HL-60 (cell line): ENCODE measurements at regions not wholly inside any gene's neighbourhood (a gene's known extent, or its start where the extent isn't known, plus 50 kb on each side); places are given as distances from the start of the nearest gene placed in this dataset.

Source experiments
- GABPA ChIP-seq: IDR thresholded peaks from 2 replicates; pipeline ENCODE4 v1.6.1; 2012; ENCODE audit warnings: low read depth
- POLR2AphosphoS5 ChIP-seq: IDR thresholded peaks from 2 replicates; pipeline ENCODE4 v1.6.1; 2012; ENCODE audit warnings: low read depth
- TF ChIP-seq, protein P1 (sequence below): IDR thresholded peaks from one replicate; pipeline ENCODE4 v1.5.1; 2011; ENCODE audit warnings: low read length, control low read depth, inconsistent platforms; ENCODE audit not compliant: insufficient read depth

DNA sequence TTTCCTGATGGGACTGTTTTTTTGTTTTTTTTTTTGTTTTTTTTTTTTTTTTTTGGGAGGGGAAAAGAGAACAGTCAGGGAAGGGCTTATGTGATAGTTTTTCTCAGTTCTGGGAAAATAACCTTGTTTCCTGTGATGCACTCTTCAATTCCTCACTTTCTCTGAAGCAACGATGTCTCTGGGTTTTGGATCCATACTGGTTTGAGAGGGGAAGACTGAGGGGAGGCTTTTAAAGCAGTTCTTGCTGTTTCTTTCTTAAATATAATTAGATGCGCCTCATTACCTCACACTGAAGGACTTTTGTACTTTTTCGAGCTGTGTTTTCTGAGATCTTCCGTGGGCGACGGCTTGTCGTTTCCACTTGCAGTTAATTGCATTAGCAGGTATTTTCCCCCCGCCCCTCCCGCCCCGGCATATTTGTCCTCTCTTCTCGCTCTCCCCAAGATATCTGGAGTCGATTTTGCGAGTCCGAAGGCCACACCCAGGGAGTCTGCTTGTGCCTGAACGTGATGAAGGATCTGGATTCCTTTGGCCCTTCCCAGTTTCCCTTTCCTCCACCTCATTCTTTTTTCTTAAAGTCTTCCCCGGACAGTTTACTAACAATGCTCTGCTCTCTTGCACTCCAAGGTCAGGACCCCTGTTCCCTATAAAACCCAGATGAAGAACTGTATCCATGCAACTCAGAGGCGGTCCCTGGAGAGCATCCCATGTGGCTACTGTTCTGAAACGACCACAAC lies 125.2 kb upstream of the ZFHX3 start:
- TF ChIP-seq, protein P1, sequence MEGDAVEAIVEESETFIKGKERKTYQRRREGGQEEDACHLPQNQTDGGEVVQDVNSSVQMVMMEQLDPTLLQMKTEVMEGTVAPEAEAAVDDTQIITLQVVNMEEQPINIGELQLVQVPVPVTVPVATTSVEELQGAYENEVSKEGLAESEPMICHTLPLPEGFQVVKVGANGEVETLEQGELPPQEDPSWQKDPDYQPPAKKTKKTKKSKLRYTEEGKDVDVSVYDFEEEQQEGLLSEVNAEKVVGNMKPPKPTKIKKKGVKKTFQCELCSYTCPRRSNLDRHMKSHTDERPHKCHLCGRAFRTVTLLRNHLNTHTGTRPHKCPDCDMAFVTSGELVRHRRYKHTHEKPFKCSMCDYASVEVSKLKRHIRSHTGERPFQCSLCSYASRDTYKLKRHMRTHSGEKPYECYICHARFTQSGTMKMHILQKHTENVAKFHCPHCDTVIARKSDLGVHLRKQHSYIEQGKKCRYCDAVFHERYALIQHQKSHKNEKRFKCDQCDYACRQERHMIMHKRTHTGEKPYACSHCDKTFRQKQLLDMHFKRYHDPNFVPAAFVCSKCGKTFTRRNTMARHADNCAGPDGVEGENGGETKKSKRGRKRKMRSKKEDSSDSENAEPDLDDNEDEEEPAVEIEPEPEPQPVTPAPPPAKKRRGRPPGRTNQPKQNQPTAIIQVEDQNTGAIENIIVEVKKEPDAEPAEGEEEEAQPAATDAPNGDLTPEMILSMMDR: no peak
- TF ChIP-seq POLR2AphosphoS5 (no peak), GABPA (no peak)
